SK-N-SH treated with all-trans-retinoic acid at 6 μM for 48 hours (cell line): ENCODE measurements at regions not wholly inside any gene's neighbourhood (a gene's known extent, or its start where the extent isn't known, plus 50 kb on each side); places are given as distances from the start of the nearest gene placed in this dataset.

Source experiments
- ATAC-seq: fragments of 200-7000 bp; cut with Tn5 transposase; 3 replicates; pipeline ENCODE4 v1.9.1; 2020; ENCODE audit warnings: mild to moderate bottlenecking, moderate library complexity
- ARNTL ChIP-seq: fragments of 450-650 bp; formaldehyde crosslinking; IDR thresholded peaks from 2 replicates; pipeline ENCODE4 v1.5.0; 2020; ENCODE audit warnings: low read depth, mild to moderate bottlenecking, moderate library complexity, borderline replicate concordance
- BACH2 ChIP-seq: fragments of 250-450 bp; sonication (Bioruptor Pico); IDR thresholded peaks from 2 replicates; pipeline ENCODE4 v1.9.0; 2021; ENCODE audit warnings: mild to moderate bottlenecking, borderline replicate concordance
- CREB5 ChIP-seq: fragments of 250-450 bp; sonication (Bioruptor Pico); IDR thresholded peaks from 2 replicates; pipeline ENCODE4 v1.5.1; 2020; ENCODE audit warnings: low read depth, mild to moderate bottlenecking, moderate library complexity
- CSDC2 ChIP-seq: fragments of 250-450 bp; sonication (Bioruptor Pico); IDR thresholded peaks from 2 replicates; pipeline ENCODE4 v1.5.0; 2020; ENCODE audit warnings: mild to moderate bottlenecking, moderate library complexity
- CSRNP3 ChIP-seq: fragments of 250-450 bp; sonication (Bioruptor Pico); IDR thresholded peaks from 2 replicates; pipeline ENCODE4 v1.5.1; 2021; ENCODE audit warnings: mild to moderate bottlenecking, moderate library complexity
- GLIS3 ChIP-seq: fragments of 250-450 bp; sonication (Bioruptor Pico); IDR thresholded peaks from 2 replicates; pipeline ENCODE4 v1.5.0; 2020; ENCODE audit warnings: mild to moderate bottlenecking, moderate library complexity
- ISL1 ChIP-seq: fragments of 250-450 bp; sonication (Bioruptor Pico); IDR thresholded peaks from 2 replicates; pipeline ENCODE4 v2.1.2; 2022; ENCODE audit warnings: mild to moderate bottlenecking, moderate library complexity
- OSR1 ChIP-seq: fragments of 250-450 bp; sonication (Bioruptor Pico); IDR thresholded peaks from 2 replicates; pipeline ENCODE4 v1.8.0; 2022; ENCODE audit warnings: moderate library complexity, mild to moderate bottlenecking, inconsistent platforms
- PATZ1 ChIP-seq: fragments of 250-450 bp; sonication (Bioruptor Pico); IDR thresholded peaks from 2 replicates; pipeline ENCODE4 v1.8.0; 2020; ENCODE audit warnings: mild to moderate bottlenecking, moderate library complexity, borderline replicate concordance
- POU6F1 ChIP-seq: fragments of 250-450 bp; sonication (Bioruptor Pico); IDR thresholded peaks from 2 replicates; pipeline ENCODE4 v1.8.0; 2021; ENCODE audit warnings: low read depth, mild to moderate bottlenecking, moderate library complexity, borderline replicate concordance
- PPARA ChIP-seq: fragments of 250-450 bp; sonication (Bioruptor Pico); IDR thresholded peaks from 2 replicates; pipeline ENCODE4 v1.5.0; 2020; ENCODE audit warnings: mild to moderate bottlenecking, borderline replicate concordance
- RARB ChIP-seq: fragments of 250-450 bp; sonication (Bioruptor Pico); IDR thresholded peaks from 2 replicates; pipeline ENCODE4 v1.8.0; 2021; ENCODE audit warnings: mild to moderate bottlenecking, moderate library complexity
- SNAI2 ChIP-seq: fragments of 250-450 bp; sonication (Bioruptor Pico); IDR thresholded peaks from 2 replicates; pipeline ENCODE4 v1.5.0; 2020; ENCODE audit warnings: mild to moderate bottlenecking, moderate library complexity
- TCF4 ChIP-seq: fragments of 250-450 bp; sonication (Bioruptor Pico); IDR thresholded peaks from 2 replicates; pipeline ENCODE4 v1.8.0; 2021; ENCODE audit warnings: mild to moderate bottlenecking, moderate library complexity, borderline replicate concordance
- TOX ChIP-seq: fragments of 250-450 bp; sonication (Bioruptor Pico); IDR thresholded peaks from 2 replicates; pipeline ENCODE4 v1.8.0; 2021; ENCODE audit warnings: mild to moderate bottlenecking, moderate library complexity, borderline replicate concordance
- TSHZ2 ChIP-seq: fragments of 250-450 bp; sonication (Bioruptor Pico); IDR thresholded peaks from 2 replicates; pipeline ENCODE4 v1.5.0; 2020; ENCODE audit warnings: mild to moderate bottlenecking, moderate library complexity
- ZC3H10 ChIP-seq: fragments of 250-450 bp; sonication (Bioruptor Pico); IDR thresholded peaks from 2 replicates; pipeline ENCODE4 v1.5.1; 2021; ENCODE audit warnings: mild to moderate bottlenecking, moderate library complexity
- ZFP3 ChIP-seq: fragments of 250-450 bp; sonication (Bioruptor Pico); IDR thresholded peaks from 2 replicates; pipeline ENCODE4 v1.5.0; 2020; ENCODE audit warnings: mild to moderate bottlenecking, moderate library complexity
- ZFP30 ChIP-seq: fragments of 450-650 bp; formaldehyde crosslinking; IDR thresholded peaks from 2 replicates; pipeline ENCODE4 v1.5.0; 2022; ENCODE audit warnings: mild to moderate bottlenecking, moderate library complexity
- ZNF565 ChIP-seq: fragments of 450-650 bp; formaldehyde crosslinking; conservative IDR thresholded peaks from 2 replicates; pipeline ENCODE4 v1.5.0; 2020; ENCODE audit warnings: low read depth, mild to moderate bottlenecking, moderate library complexity
- ZNF70 ChIP-seq: fragments of 450-650 bp; formaldehyde crosslinking; IDR thresholded peaks from 2 replicates; pipeline ENCODE4 v1.5.0; 2020; ENCODE audit warnings: mild to moderate bottlenecking, moderate library complexity
- ZNF8 ChIP-seq: fragments of 450-650 bp; formaldehyde crosslinking; IDR thresholded peaks from 2 replicates; pipeline ENCODE4 v1.5.0; 2020; ENCODE audit warnings: mild to moderate bottlenecking, moderate library complexity

- no peak for ATAC-seq
- TF ChIP-seq CSDC2 (no peak), OSR1 (CRISPR knock-in tag) (no peak), ZFP30 (no peak), ISL1 (CRISPR knock-in tag) (no peak), POU6F1 (no peak), TSHZ2 (no peak), ZFP3 (CRISPR knock-in tag) (no peak), SNAI2 (CRISPR knock-in tag) (no peak), PPARA (CRISPR knock-in tag) (no peak), CREB5 (CRISPR knock-in tag) (no peak), ARNTL (CRISPR knock-in tag) (no peak), BACH2 (no peak), TOX (no peak), ZNF8 (CRISPR knock-in tag) (no peak), ZNF70 (CRISPR knock-in tag) (no peak), GLIS3 (CRISPR knock-in tag) (no peak), ZC3H10 (CRISPR knock-in tag) (no peak), PATZ1 (no peak), CSRNP3 (CRISPR knock-in tag) (no peak), RARB (CRISPR knock-in tag) (no peak)
These were observed 605.5 kb upstream of the SLITRK1 start for GRCh38 chr13:84487752-84488151.

- TF ChIP-seq ZNF70 (CRISPR knock-in tag): no peak
- TF ChIP-seq CREB5 (CRISPR knock-in tag): no peak
- TF ChIP-seq TCF4: no peak
- TF ChIP-seq CSDC2: no peak
- TF ChIP-seq ARNTL (CRISPR knock-in tag): no peak
- no peak for TF ChIP-seq PPARA (CRISPR knock-in tag)
- TF ChIP-seq ZNF565 (CRISPR knock-in tag): no peak
- TF ChIP-seq ZC3H10 (CRISPR knock-in tag): no peak
- no peak for TF ChIP-seq ZFP30
- TF ChIP-seq BACH2: no peak
- no peak for TF ChIP-seq CSRNP3 (CRISPR knock-in tag)
- no peak for ATAC-seq
These were observed 599.7 kb upstream of the SLITRK1 start for GRCh38 chr13:84481958-84482357.
